GM23338 (cell line): ENCODE measurements at regions not wholly inside any gene's neighbourhood (a gene's known extent, or its start where the extent isn't known, plus 50 kb on each side); places are given as distances from the start of the nearest gene placed in this dataset.

Experiments
- ATAC-seq: fragments of 200-7000 bp; cut with Tn5 transposase; 3 replicates; pipeline ENCODE4 v1.9.1; 2020
- DNase-seq: peaks from one replicate; pipeline ENCODE4 v3.0.0-alpha.2; 2015; ENCODE audit warnings: low spot score
- H2AFZ ChIP-seq: fragments of 200-600 bp; sonication (generic); 2 replicates; pipeline ENCODE4 v1.8.0; 2016; ENCODE audit warnings: antibody characterized with exemption, mild to moderate bottlenecking, moderate library complexity
- H3F3A ChIP-seq: fragments of 200-600 bp; sonication (generic); replicated peaks from 2 replicates; pipeline ENCODE4 v1.8.0; 2017; ENCODE audit warnings: antibody characterized with exemption, mixed run types, low read depth
- H3K27ac ChIP-seq: fragments of 200-600 bp; sonication (generic); 2 replicates; pipeline ENCODE4 v1.6.1; 2016; ENCODE audit warnings: low read depth
- H3K27me3 ChIP-seq: fragments of 200-600 bp; sonication (generic); 2 replicates; pipeline ENCODE4 v1.8.0; 2016; ENCODE audit warnings: mild to moderate bottlenecking, mixed run types, moderate library complexity; ENCODE audit not compliant: insufficient read depth
- H3K36me3 ChIP-seq: fragments of 200-600 bp; sonication (generic); 2 replicates; pipeline ENCODE4 v1.8.0; 2016; ENCODE audit warnings: mild to moderate bottlenecking; ENCODE audit not compliant: insufficient read depth
- H3K4me1 ChIP-seq: fragments of 200-600 bp; sonication (generic); 2 replicates; pipeline ENCODE4 v1.8.0; 2016; ENCODE audit warnings: mild to moderate bottlenecking, moderate library complexity; ENCODE audit not compliant: insufficient read depth
- H3K4me2 ChIP-seq: fragments of 200-600 bp; sonication (generic); 2 replicates; pipeline ENCODE4 v1.7.1; 2017; ENCODE audit warnings: mixed run types
- H3K4me3 ChIP-seq: fragments of 200-600 bp; sonication (generic); 2 replicates; pipeline ENCODE4 v1.6.1; 2016; ENCODE audit warnings: mixed run types
- H3K79me2 ChIP-seq: fragments of 200-600 bp; sonication (generic); replicated peaks from 2 replicates; pipeline ENCODE4 v1.8.0; 2017; ENCODE audit warnings: mild to moderate bottlenecking; ENCODE audit not compliant: insufficient read depth
- H3K9me2 ChIP-seq: fragments of 200-600 bp; sonication (generic); 2 replicates; pipeline ENCODE4 v1.8.0; 2017; ENCODE audit not compliant: insufficient read depth
- H4K20me1 ChIP-seq: fragments of 200-600 bp; sonication (generic); replicated peaks from 2 replicates; pipeline ENCODE4 v1.8.0; 2017; ENCODE audit warnings: mild to moderate bottlenecking; ENCODE audit not compliant: insufficient read depth
- H3K27ac Mint-ChIP-seq: 2 replicates; pipeline ENCODE4 v1.8.0; 2020; ENCODE audit warnings: inconsistent platforms, mild to moderate bottlenecking, moderate library complexity, mixed read lengths
- H3K27me3 Mint-ChIP-seq: 3 replicates; pipeline ENCODE4 v1.8.0; 2022; ENCODE audit warnings: low read depth, mild to moderate bottlenecking, moderate library complexity, mixed read lengths, inconsistent platforms; ENCODE audit not compliant: insufficient read depth, poor library complexity
- H3K36me3 Mint-ChIP-seq: 3 replicates; pipeline ENCODE4 v1.8.0; 2021; ENCODE audit warnings: low read depth, mild to moderate bottlenecking, inconsistent platforms, moderate library complexity, mixed read lengths
- H3K4me1 Mint-ChIP-seq: 3 replicates; pipeline ENCODE4 v1.8.0; 2020; ENCODE audit warnings: mild to moderate bottlenecking, inconsistent platforms, mixed read lengths
- H3K4me3 Mint-ChIP-seq: 3 replicates; pipeline ENCODE4 v1.8.0; 2021; ENCODE audit warnings: moderate library complexity, mild to moderate bottlenecking, inconsistent platforms, mixed read lengths
- H3K9me3 Mint-ChIP-seq: 3 replicates; pipeline ENCODE4 v1.8.0; 2020; ENCODE audit warnings: moderate library complexity, mild to moderate bottlenecking, inconsistent platforms, mixed read lengths
- CREB1 ChIP-seq: fragments of 250-450 bp; sonication (Bioruptor Pico); IDR thresholded peaks from 2 replicates; pipeline ENCODE4 v1.5.0; 2020; ENCODE audit warnings: low read depth, mild to moderate bottlenecking, moderate library complexity
- EZH2 ChIP-seq: fragments of 200-600 bp; sonication (generic); IDR thresholded peaks from one replicate; pipeline ENCODE4 v1.8.0; 2017; ENCODE audit warnings: antibody characterized with exemption, mild to moderate bottlenecking, low read depth; ENCODE audit not compliant: unreplicated experiment
- EZH2phosphoT487 ChIP-seq: fragments of 200-600 bp; sonication (generic); IDR thresholded peaks from one replicate; pipeline ENCODE4 v1.8.1; 2018; ENCODE audit warnings: antibody characterized with exemption; ENCODE audit not compliant: unreplicated experiment
- JUNB ChIP-seq: IDR thresholded peaks from one replicate; pipeline ENCODE4 v1.6.1; 2016; ENCODE audit warnings: antibody characterized with exemption; ENCODE audit not compliant: unreplicated experiment
- NANOG ChIP-seq: IDR thresholded peaks from 2 replicates; pipeline ENCODE4 v1.6.1; 2016; ENCODE audit warnings: antibody characterized with exemption, borderline replicate concordance
- POLR2AphosphoS5 ChIP-seq: IDR thresholded peaks from 2 replicates; pipeline ENCODE4 v1.6.1; 2016; ENCODE audit warnings: antibody characterized with exemption, low read depth
- STAT1 ChIP-seq: IDR thresholded peaks from one replicate; pipeline ENCODE4 v1.6.1; 2016; ENCODE audit warnings: antibody characterized with exemption; ENCODE audit not compliant: unreplicated experiment
- ZNF114 ChIP-seq: fragments of 250-450 bp; sonication (Bioruptor Pico); IDR thresholded peaks from 2 replicates; pipeline ENCODE4 v1.5.0; 2020; ENCODE audit warnings: mild to moderate bottlenecking, moderate library complexity
- ZNF331 ChIP-seq: fragments of 250-450 bp; sonication (Bioruptor Pico); IDR thresholded peaks from 2 replicates; pipeline ENCODE4 v1.5.0; 2020; ENCODE audit warnings: low read depth, mild to moderate bottlenecking, moderate library complexity
- TF ChIP-seq, protein P1 (sequence below): IDR thresholded peaks from 2 replicates; pipeline ENCODE4 v1.6.1; 2016; ENCODE audit warnings: antibody characterized with exemption
- TF ChIP-seq, protein P2 (sequence below): fragments of 250-450 bp; sonication (Bioruptor Pico); IDR thresholded peaks from 2 replicates; pipeline ENCODE4 v1.5.0; 2020; ENCODE audit warnings: mild to moderate bottlenecking, moderate library complexity
- TF ChIP-seq, protein P3 (sequence below), 2 experiments: fragments of 200-600 bp in 1 of 2; sonication (generic) in 1 of 2; conservative IDR thresholded peaks; 2 replicates each; pipeline versions ENCODE4 v1.5.1 to v1.6.1; 2016 to 2017; ENCODE audit warnings: antibody characterized with exemption in 2 of 2, low read depth in 2 of 2, mild to moderate bottlenecking in 2 of 2, moderate library complexity in 1 of 2

DNA sequence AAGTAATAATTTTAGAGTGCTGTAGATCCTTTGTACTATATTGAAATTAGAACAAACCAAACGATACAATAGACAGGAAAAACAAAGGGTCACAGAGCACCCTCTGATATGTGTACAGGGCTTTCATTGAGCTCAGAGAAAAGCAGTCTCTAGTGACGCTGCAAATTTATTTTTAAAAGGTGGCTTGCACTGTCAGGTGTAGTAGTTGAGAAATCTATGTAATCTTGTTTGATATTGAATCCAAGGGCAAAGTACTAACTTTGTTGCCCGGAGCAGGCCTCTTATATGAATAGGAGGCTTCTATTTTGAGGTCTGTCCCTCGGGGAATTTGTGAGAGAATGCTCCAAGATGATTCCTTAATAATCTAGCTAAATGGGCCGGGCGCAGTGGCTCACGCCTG, 1755.5 kb downstream of the PCDH7 start:
- Histone ChIP-seq H3K4me3 (no peak overlapping the region), H3K4me2 (no peak overlapping the region), H3K27ac (no peak overlapping the region), H3K27me3 (no peaks in the 10 kb centered on the region), H3K4me1 (no peaks in the 10 kb centered on the region), H3K9me2 (no peaks in the 10 kb centered on the region), H3K79me2 (no peaks in the 10 kb centered on the region), H4K20me1 (no peaks in the 10 kb centered on the region), H3K36me3 (no peaks in the 10 kb centered on the region), H3F3A (no peaks in the 10 kb centered on the region), H2AFZ (no peak overlapping the region)
- TF ChIP-seq STAT1 (no peak), JUNB (no peak), EZH2 (no peak)
- TF ChIP-seq, protein P1, sequence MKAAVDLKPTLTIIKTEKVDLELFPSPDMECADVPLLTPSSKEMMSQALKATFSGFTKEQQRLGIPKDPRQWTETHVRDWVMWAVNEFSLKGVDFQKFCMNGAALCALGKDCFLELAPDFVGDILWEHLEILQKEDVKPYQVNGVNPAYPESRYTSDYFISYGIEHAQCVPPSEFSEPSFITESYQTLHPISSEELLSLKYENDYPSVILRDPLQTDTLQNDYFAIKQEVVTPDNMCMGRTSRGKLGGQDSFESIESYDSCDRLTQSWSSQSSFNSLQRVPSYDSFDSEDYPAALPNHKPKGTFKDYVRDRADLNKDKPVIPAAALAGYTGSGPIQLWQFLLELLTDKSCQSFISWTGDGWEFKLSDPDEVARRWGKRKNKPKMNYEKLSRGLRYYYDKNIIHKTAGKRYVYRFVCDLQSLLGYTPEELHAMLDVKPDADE, result no peak
- Mint-ChIP-seq H3K36me3 (no peaks in the 10 kb centered on the region), H3K4me3 (no peak overlapping the region), H3K27ac (no peak overlapping the region), H3K4me1 (no peaks in the 10 kb centered on the region), H3K9me3 (no peaks in the 10 kb centered on the region), H3K27me3 (no peaks in the 10 kb centered on the region)
- no peak for DNase-seq
- ATAC-seq, result no peak

- Histone ChIP-seq H3K4me1 (no peaks in the 10 kb centered on the region), H3F3A (no peaks in the 10 kb centered on the region), H3K4me3 (no peak overlapping the region), H3K79me2 (no peaks in the 10 kb centered on the region), H3K9me2 (no peaks in the 10 kb centered on the region), H4K20me1 (no peaks in the 10 kb centered on the region), H3K36me3 (no peaks in the 10 kb centered on the region), H3K27me3 (no peaks in the 10 kb centered on the region), H3K4me2 (no peak overlapping the region), H2AFZ (no peak overlapping the region), H3K27ac (no peak overlapping the region)
- H3K27ac Mint-ChIP-seq, result no peak overlapping the region
- no peaks in the 10 kb centered on the region for H3K36me3 Mint-ChIP-seq
- DNase-seq, result no peak
- no peaks in the 10 kb centered on the region for H3K4me1 Mint-ChIP-seq
- no peak overlapping the region for H3K4me3 Mint-ChIP-seq
- no peaks in the 10 kb centered on the region for H3K9me3 Mint-ChIP-seq
- H3K27me3 Mint-ChIP-seq, result no peaks in the 10 kb centered on the region
- no peak for ATAC-seq
- TF ChIP-seq ZNF114, result no peak
- TF ChIP-seq, protein P1, result no peak
- TF ChIP-seq, protein P2, sequence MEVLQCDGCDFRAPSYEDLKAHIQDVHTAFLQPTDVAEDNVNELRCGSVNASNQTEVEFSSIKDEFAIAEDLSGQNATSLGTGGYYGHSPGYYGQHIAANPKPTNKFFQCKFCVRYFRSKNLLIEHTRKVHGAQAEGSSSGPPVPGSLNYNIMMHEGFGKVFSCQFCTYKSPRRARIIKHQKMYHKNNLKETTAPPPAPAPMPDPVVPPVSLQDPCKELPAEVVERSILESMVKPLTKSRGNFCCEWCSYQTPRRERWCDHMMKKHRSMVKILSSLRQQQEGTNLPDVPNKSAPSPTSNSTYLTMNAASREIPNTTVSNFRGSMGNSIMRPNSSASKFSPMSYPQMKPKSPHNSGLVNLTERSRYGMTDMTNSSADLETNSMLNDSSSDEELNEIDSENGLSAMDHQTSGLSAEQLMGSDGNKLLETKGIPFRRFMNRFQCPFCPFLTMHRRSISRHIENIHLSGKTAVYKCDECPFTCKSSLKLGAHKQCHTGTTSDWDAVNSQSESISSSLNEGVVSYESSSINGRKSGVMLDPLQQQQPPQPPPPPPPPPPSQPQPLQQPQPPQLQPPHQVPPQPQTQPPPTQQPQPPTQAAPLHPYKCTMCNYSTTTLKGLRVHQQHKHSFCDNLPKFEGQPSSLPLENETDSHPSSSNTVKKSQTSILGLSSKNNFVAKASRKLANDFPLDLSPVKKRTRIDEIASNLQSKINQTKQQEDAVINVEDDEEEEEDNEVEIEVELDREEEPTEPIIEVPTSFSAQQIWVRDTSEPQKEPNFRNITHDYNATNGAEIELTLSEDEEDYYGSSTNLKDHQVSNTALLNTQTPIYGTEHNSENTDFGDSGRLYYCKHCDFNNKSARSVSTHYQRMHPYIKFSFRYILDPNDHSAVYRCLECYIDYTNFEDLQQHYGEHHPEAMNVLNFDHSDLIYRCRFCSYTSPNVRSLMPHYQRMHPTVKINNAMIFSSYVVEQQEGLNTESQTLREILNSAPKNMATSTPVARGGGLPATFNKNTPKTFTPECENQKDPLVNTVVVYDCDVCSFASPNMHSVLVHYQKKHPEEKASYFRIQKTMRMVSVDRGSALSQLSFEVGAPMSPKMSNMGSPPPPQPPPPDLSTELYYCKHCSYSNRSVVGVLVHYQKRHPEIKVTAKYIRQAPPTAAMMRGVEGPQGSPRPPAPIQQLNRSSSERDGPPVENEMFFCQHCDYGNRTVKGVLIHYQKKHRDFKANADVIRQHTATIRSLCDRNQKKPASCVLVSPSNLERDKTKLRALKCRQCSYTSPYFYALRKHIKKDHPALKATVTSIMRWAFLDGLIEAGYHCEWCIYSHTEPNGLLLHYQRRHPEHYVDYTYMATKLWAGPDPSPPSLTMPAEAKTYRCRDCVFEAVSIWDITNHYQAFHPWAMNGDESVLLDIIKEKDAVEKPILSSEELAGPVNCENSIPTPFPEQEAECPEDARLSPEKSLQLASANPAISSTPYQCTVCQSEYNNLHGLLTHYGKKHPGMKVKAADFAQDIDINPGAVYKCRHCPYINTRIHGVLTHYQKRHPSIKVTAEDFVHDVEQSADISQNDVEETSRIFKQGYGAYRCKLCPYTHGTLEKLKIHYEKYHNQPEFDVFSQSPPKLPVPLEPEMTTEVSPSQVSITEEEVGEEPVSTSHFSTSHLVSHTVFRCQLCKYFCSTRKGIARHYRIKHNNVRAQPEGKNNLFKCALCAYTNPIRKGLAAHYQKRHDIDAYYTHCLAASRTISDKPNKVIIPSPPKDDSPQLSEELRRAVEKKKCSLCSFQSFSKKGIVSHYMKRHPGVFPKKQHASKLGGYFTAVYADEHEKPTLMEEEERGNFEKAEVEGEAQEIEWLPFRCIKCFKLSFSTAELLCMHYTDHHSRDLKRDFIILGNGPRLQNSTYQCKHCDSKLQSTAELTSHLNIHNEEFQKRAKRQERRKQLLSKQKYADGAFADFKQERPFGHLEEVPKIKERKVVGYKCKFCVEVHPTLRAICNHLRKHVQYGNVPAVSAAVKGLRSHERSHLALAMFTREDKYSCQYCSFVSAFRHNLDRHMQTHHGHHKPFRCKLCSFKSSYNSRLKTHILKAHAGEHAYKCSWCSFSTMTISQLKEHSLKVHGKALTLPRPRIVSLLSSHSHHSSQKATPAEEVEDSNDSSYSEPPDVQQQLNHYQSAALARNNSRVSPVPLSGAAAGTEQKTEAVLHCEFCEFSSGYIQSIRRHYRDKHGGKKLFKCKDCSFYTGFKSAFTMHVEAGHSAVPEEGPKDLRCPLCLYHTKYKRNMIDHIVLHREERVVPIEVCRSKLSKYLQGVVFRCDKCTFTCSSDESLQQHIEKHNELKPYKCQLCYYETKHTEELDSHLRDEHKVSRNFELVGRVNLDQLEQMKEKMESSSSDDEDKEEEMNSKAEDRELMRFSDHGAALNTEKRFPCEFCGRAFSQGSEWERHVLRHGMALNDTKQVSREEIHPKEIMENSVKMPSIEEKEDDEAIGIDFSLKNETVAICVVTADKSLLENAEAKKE (CRISPR knock-in tag), result no peak
- no peak for TF ChIP-seq ZNF331
- TF ChIP-seq STAT1, result no peak
- no peak for TF ChIP-seq JUNB
- no peak for TF ChIP-seq EZH2phosphoT487
- TF ChIP-seq CREB1 (CRISPR knock-in tag), result no peak
- TF ChIP-seq, protein P3, sequence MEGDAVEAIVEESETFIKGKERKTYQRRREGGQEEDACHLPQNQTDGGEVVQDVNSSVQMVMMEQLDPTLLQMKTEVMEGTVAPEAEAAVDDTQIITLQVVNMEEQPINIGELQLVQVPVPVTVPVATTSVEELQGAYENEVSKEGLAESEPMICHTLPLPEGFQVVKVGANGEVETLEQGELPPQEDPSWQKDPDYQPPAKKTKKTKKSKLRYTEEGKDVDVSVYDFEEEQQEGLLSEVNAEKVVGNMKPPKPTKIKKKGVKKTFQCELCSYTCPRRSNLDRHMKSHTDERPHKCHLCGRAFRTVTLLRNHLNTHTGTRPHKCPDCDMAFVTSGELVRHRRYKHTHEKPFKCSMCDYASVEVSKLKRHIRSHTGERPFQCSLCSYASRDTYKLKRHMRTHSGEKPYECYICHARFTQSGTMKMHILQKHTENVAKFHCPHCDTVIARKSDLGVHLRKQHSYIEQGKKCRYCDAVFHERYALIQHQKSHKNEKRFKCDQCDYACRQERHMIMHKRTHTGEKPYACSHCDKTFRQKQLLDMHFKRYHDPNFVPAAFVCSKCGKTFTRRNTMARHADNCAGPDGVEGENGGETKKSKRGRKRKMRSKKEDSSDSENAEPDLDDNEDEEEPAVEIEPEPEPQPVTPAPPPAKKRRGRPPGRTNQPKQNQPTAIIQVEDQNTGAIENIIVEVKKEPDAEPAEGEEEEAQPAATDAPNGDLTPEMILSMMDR (conservative IDR thresholded peaks at IDR 0.05; ENCODE audit: low read depth in 2 of 2), result no peak
- TF ChIP-seq POLR2AphosphoS5, result no peak
- TF ChIP-seq NANOG, result no peak
These were observed 1757.3 kb downstream of the PCDH7 start for GRCh38 chr4:32477518-32477917.
